ENCODE measurements at regions not wholly inside any gene's neighbourhood (a gene's known extent, or its start where the extent isn't known, plus 50 kb on each side); places are given as distances from the start of the nearest gene placed in this dataset.

GRCh38 chr4:115769396-115769795 lies 656.0 kb upstream of the NDST4 start:
- no peak for DNase-seq (ENCODE audit: low spot score)

GRCh38 chr4:115763051-115763450 lies 649.6 kb upstream of the NDST4 start:
- no peak for DNase-seq (ENCODE audit: low spot score)

- DNase-seq (ENCODE audit: low spot score), result no peak
Observed at GRCh38 chr4:115759231-115759630, 645.8 kb upstream of the NDST4 start.

- DNase-seq (ENCODE audit: low spot score), result no peak
Observed at GRCh38 chr4:115749404-115749803, 636.0 kb upstream of the NDST4 start.

- no peak for DNase-seq (ENCODE audit: low spot score)
Observed at GRCh38 chr4:115740806-115741205, 627.4 kb upstream of the NDST4 start.

GRCh38 chr4:115729739-115730266 lies 616.4 kb upstream of the NDST4 start:
- no peak for DNase-seq (ENCODE audit: low spot score)

GRCh38 chr4:115723621-115724020 lies 610.2 kb upstream of the NDST4 start:
- DNase-seq (ENCODE audit: low spot score), result no peak

GRCh38 chr4:115720611-115721010 lies 607.2 kb upstream of the NDST4 start:
- no peak for DNase-seq (ENCODE audit: low spot score)

- DNase-seq (ENCODE audit: low spot score), result no peak
Observed at GRCh38 chr4:115711575-115711974, 598.2 kb upstream of the NDST4 start.

GRCh38 chr4:115688961-115689360 lies 575.5 kb upstream of the NDST4 start:
- no peak for DNase-seq (ENCODE audit: low spot score)

- DNase-seq (ENCODE audit: low spot score), result no peak
Observed at GRCh38 chr4:115687052-115687755, 573.8 kb upstream of the NDST4 start.

GRCh38 chr4:115678425-115678941 lies 565.1 kb upstream of the NDST4 start:
- no peak for DNase-seq (ENCODE audit: low spot score)

GRCh38 chr4:115675719-115676118 lies 562.3 kb upstream of the NDST4 start:
- DNase-seq (ENCODE audit: low spot score), result no peak

GRCh38 chr4:115674485-115674884 lies 561.1 kb upstream of the NDST4 start:
- no peak for DNase-seq (ENCODE audit: low spot score)

GRCh38 chr4:115671581-115671980 lies 558.2 kb upstream of the NDST4 start:
- no peak for DNase-seq (ENCODE audit: low spot score)

- no peak for DNase-seq (ENCODE audit: low spot score)
Observed at GRCh38 chr4:115670930-115671329, 557.5 kb upstream of the NDST4 start.

GRCh38 chr4:115668396-115668795 lies 555.0 kb upstream of the NDST4 start:
- DNase-seq (ENCODE audit: low spot score), result no peak

- no peak for DNase-seq (ENCODE audit: low spot score)
Observed at GRCh38 chr4:115664285-115664684, 550.9 kb upstream of the NDST4 start.

GRCh38 chr4:115660465-115660864 lies 547.0 kb upstream of the NDST4 start:
- DNase-seq (ENCODE audit: low spot score), result no peak

- no peak for DNase-seq (ENCODE audit: low spot score)
Observed at GRCh38 chr4:115657991-115658650, 544.7 kb upstream of the NDST4 start.

GRCh38 chr4:115655626-115656025 lies 542.2 kb upstream of the NDST4 start:
- no peak for DNase-seq (ENCODE audit: low spot score)

- no peak for DNase-seq (ENCODE audit: low spot score)
Observed at GRCh38 chr4:115648786-115649185, 535.4 kb upstream of the NDST4 start.

- DNase-seq (ENCODE audit: low spot score), result no peak
Observed at GRCh38 chr4:115629270-115629669, 515.9 kb upstream of the NDST4 start.
